CD8-positive, alpha-beta memory T cell (primary cell): ENCODE measurements at regions not wholly inside any gene's neighbourhood (a gene's known extent, or its start where the extent isn't known, plus 50 kb on each side); places are given as distances from the start of the nearest gene placed in this dataset.

ENCODE experiments used
- CTCF ChIA-PET: fragments of 350-600 bp; sonication (Branson Sonifier 250); formaldehyde crosslinking; loops from one replicate; lab custom pipeline; 2021; ENCODE audit warnings: antibody characterized with exemption; lab: Charles Lee
- POLR2A ChIA-PET: fragments of 350-600 bp; sonication (Branson Sonifier 250); formaldehyde crosslinking; loops from one replicate; lab custom pipeline; 2021; ENCODE audit warnings: antibody characterized with exemption; lab: Charles Lee
- DNase-seq, 5 donors: peaks; one replicate each; pipeline versions ENCODE4 v3.0.0 to v3.0.0-alpha.2; 2020 to 2022; ENCODE audit warnings: mixed read lengths in 1 of 5
- H3K27ac ChIP-seq: one replicate; pipeline ENCODE4 v1.7.0; 2013; ENCODE audit warnings: low read depth, mild to moderate bottlenecking, low read length, moderate library complexity
- H3K27me3 ChIP-seq: 2 replicates; pipeline ENCODE4 v1.7.0; 2013; ENCODE audit warnings: low read length, mild to moderate bottlenecking; ENCODE audit not compliant: insufficient read depth, poor library complexity, severe bottlenecking
- H3K36me3 ChIP-seq: 2 replicates; pipeline ENCODE4 v1.7.0; 2013; ENCODE audit warnings: mild to moderate bottlenecking, low read length, moderate library complexity; ENCODE audit not compliant: insufficient read depth
- H3K4me1 ChIP-seq: 2 replicates; pipeline ENCODE4 v1.7.0; 2013; ENCODE audit warnings: mild to moderate bottlenecking, low read length, moderate library complexity; ENCODE audit not compliant: insufficient read depth
- H3K4me3 ChIP-seq: 2 replicates; pipeline ENCODE4 v1.7.0; 2013; ENCODE audit warnings: mild to moderate bottlenecking, low read length
- H3K9me3 ChIP-seq: 2 replicates; pipeline ENCODE4 v1.7.0; 2013; ENCODE audit warnings: mild to moderate bottlenecking, low read length
- H3K27ac Mint-ChIP-seq, 8 donors: one replicate each; pipeline ENCODE4 v1.8.0; 2020 to 2021; ENCODE audit warnings: mixed read lengths in 8 of 8, mild to moderate bottlenecking in 6 of 8, inconsistent platforms in 3 of 8, moderate library complexity in 3 of 8
- H3K27me3 Mint-ChIP-seq, 2 donors: one replicate each; pipeline ENCODE4 v1.8.0; 2020 to 2021; ENCODE audit warnings: mixed read lengths in 2 of 2, mild to moderate bottlenecking in 1 of 2, moderate library complexity in 1 of 2
- H3K36me3 Mint-ChIP-seq, 3 donors: one replicate each; pipeline ENCODE4 v1.8.0; 2020 to 2021; ENCODE audit warnings: mixed read lengths in 3 of 3, inconsistent platforms in 1 of 3, mild to moderate bottlenecking in 1 of 3
- H3K4me1 Mint-ChIP-seq, 3 donors: one replicate each; pipeline ENCODE4 v1.8.0; 2020 to 2021; ENCODE audit warnings: mixed read lengths in 3 of 3, inconsistent platforms in 1 of 3, mild to moderate bottlenecking in 1 of 3
- H3K4me3 Mint-ChIP-seq, 7 donors: one replicate each; pipeline ENCODE4 v1.8.0; 2020 to 2021; ENCODE audit warnings: mixed read lengths in 7 of 7, mild to moderate bottlenecking in 6 of 7, moderate library complexity in 4 of 7, inconsistent platforms in 2 of 7
- H3K9me3 Mint-ChIP-seq, 5 donors: one replicate each; pipeline ENCODE4 v1.8.0; 2020 to 2022; ENCODE audit warnings: mixed read lengths in 5 of 5, mild to moderate bottlenecking in 3 of 5, moderate library complexity in 2 of 5, inconsistent platforms in 1 of 5

DNA sequence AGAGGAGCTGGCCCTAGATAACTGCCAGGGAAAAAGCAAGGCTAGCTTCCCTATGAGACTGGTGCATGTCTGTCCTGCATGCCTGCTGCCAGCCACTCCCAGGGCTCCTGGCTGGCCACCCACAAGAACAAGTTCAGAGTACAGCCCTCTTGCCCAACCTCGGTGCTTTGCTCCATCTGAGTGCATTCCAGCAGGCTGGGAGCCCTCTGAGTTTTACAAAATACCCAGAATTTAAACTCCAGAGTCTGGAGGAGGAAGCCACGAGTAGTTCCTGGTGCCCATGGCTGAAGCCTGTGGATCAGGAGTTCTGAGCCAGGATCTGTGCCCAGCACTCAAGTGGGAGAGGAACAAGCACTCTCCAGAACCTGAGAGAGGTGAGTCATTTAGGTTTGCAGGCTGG, 111.6 kb downstream of the MAGEE2 start:
- CTCF ChIA-PET = no interaction called here
- H3K27ac Mint-ChIP-seq = no peak overlapping the region
- H3K4me1 ChIP-seq = no peaks in the 10 kb centered on the region
- DNase-seq = no peak
- H3K27me3 ChIP-seq = no peaks in the 10 kb centered on the region
- H3K27ac ChIP-seq = no peak overlapping the region
- no peak overlapping the region for H3K4me3 ChIP-seq
- peaks cover 0 to 8% of the 10 kb centered on the region in 2 donors for H3K27me3 Mint-ChIP-seq
- no peaks in the 10 kb centered on the region for H3K36me3 ChIP-seq
- POLR2A ChIA-PET = no interaction called here
- H3K4me3 Mint-ChIP-seq = no peak overlapping the region
- H3K4me1 Mint-ChIP-seq = no peaks in the 10 kb centered on the region
- no peaks in the 10 kb centered on the region for H3K9me3 Mint-ChIP-seq
- H3K9me3 ChIP-seq = no peaks in the 10 kb centered on the region
- no peaks in the 10 kb centered on the region for H3K36me3 Mint-ChIP-seq

DNA sequence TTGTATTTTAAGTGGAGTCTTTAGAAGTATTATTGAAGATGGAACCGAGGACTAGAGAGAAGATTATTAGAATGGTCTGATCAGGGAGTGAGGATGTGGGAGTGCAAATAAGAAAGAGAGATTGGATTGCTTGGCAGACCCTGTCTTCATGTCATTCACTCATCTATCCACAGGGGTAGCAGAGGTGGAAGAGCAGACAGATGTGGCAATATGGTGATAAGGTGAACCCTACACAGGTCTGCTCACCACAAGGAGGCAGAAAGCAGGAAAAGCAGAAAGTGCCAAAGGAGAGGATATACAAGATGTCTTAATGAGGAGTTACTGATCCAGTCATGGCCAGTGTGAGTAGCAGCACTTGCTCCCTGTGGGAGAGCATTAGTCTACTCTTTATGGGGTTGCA, 129.4 kb downstream of the MAGEE2 start:
- H3K27ac Mint-ChIP-seq = no peak overlapping the region
- CTCF ChIA-PET = no interaction called here
- H3K4me1 Mint-ChIP-seq = no peaks in the 10 kb centered on the region
- no peaks in the 10 kb centered on the region for H3K36me3 ChIP-seq
- peaks cover 0 to 7% of the 10 kb centered on the region in 2 donors for H3K27me3 Mint-ChIP-seq
- no peak overlapping the region for H3K4me3 Mint-ChIP-seq
- no peak for DNase-seq
- H3K27me3 ChIP-seq = no peaks in the 10 kb centered on the region
- H3K36me3 Mint-ChIP-seq = no peaks in the 10 kb centered on the region
- no peaks in the 10 kb centered on the region for H3K4me1 ChIP-seq
- peaks cover 0 to 5% (median 0%) of the 10 kb centered on the region in 5 donors for H3K9me3 Mint-ChIP-seq
- no peak overlapping the region for H3K4me3 ChIP-seq
- POLR2A ChIA-PET = no interaction called here
- H3K9me3 ChIP-seq = no peaks in the 10 kb centered on the region
- no peak overlapping the region for H3K27ac ChIP-seq

DNA sequence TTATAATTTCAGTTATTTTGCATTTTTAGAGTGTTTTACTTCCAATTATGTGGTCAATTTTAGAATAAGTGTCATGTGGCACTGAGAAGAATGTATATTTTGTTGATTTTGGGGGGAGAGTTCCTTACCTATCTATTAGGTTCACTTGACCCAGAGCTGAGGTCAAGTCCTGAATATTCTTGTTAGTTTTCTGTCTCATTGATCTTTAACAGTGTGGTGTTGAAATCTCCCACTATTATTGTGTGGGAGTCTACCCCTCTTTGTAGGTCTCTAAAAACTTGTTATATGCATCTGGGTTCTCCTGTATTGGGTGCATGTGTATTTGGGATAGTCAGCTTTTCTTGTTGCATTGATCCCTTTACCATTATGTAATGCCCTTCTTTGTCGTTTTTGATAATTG, 127.0 kb upstream of the ZDHHC15 start:
- Mint-ChIP-seq H3K4me1 (no peaks in the 10 kb centered on the region), H3K27ac (no peak overlapping the region), H3K36me3 (peaks cover 0 to 3% (median 0%) of the 10 kb centered on the region in 3 donors), H3K4me3 (no peak overlapping the region), H3K27me3 (peaks cover 0 to 7% of the 10 kb centered on the region in 2 donors), H3K9me3 (peaks cover 5 to 20% (median 18%) of the 10 kb centered on the region in 5 donors)
- Histone ChIP-seq H3K27me3 (no peaks in the 10 kb centered on the region), H3K4me1 (no peaks in the 10 kb centered on the region), H3K4me3 (no peak overlapping the region), H3K27ac (no peak overlapping the region), H3K36me3 (no peaks in the 10 kb centered on the region), H3K9me3 (no peaks in the 10 kb centered on the region)
- DNase-seq = no peak
- CTCF ChIA-PET = no interaction called here
- POLR2A ChIA-PET = no interaction called here

DNA sequence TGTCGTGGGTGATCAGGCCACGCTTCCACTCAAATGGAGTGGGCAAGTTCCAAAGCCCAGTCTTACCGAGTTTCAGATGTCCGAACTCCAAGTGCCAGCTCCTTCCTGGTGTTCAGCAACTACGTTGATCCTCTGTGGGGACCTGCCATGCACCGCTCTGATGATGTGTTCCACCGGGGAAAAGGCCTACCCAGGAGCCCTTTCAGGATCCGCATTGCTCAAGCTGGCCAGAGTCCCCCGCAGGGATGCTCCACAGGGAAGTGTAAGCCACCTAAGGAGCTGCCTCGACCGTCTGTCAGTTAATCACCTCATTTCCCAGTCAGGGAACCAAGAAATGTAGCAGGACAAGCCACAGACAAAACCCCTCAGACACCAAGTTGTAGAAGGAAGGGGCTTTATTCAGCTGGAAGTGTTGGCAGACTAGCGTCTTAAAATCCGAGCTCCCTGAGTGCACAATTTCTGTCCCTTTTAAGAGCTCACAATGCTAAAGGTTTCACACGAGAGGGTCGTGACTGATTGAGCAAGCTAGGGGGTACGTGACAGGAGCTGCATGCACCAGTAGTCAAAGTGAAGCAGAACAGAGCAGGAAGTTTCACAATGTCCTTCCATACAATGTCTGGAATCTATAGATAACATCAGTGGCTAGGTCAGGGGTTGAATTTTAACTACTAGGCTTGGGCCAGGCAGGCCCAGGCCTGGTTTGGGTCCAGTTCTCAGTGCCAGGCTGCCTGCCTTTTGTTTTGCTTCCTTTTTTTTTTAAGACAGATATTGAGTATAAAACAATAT, 126.2 kb upstream of the ZDHHC15 start:
- H3K9me3 ChIP-seq = no peaks in the 10 kb centered on the region
- ChIA-PET POLR2A (no interaction called here), CTCF (no interaction called here)
- no peak overlapping the region for H3K4me3 ChIP-seq
- DNase-seq = no peak
- Mint-ChIP-seq H3K4me3 (no peak overlapping the region), H3K27me3 (peaks cover 0 to 7% of the 10 kb centered on the region in 2 donors), H3K4me1 (no peaks in the 10 kb centered on the region), H3K9me3 (peaks cover 5 to 23% (median 19%) of the 10 kb centered on the region in 5 donors), H3K36me3 (peaks cover 0 to 3% (median 0%) of the 10 kb centered on the region in 3 donors), H3K27ac (no peak overlapping the region)
- H3K27me3 ChIP-seq = no peaks in the 10 kb centered on the region
- no peaks in the 10 kb centered on the region for H3K4me1 ChIP-seq
- no peaks in the 10 kb centered on the region for H3K36me3 ChIP-seq
- no peak overlapping the region for H3K27ac ChIP-seq

DNA sequence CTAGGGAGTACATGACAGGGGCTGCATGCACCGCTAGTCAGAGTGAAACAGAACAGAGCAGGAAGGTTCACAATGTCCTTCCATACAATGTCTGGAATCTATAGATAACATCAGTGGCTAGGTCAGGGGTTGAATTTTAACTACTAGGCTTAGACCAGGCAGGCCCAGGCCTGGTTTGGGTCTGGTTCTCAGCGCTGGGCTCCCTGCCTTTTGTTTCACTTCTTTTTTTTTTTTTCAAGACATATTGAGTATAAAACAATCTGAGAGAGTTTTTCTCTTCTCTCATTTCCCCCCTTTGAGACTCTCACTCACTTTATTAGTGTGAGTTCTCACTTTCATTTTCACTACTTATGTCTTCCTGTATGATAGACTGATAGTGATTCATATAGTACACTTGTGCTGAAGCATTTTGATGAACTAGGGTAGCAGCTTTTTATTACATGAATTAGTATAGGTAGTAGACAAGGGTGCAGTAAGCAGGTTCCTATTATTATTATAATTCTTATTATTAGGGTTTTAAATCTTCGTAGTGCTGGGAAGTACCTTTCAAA, 120.0 kb upstream of the ZDHHC15 start:
- H3K27me3 ChIP-seq = no peaks in the 10 kb centered on the region

DNA sequence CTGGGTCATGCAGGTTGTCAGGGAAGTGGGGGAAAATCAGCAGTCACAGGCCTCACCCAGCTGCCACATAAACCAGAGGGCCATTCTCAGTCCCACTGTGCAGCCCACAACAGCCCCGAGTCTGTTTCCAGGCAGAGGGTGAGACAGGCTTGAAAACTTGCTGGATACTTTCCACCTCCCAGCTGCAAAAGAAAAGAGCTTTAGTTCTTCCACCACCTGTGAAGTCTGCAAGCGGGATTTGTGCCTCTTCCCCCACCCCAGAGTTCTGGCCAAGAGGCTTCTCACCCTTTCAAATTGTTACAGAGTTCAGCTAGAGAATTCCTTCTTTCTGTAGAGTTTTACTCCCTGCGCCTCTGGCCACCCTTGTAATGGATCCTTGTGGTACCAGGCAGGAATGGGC, 115.5 kb upstream of the ZDHHC15 start:
- H3K4me1 Mint-ChIP-seq = no peaks in the 10 kb centered on the region

More for the DNA sequence above, 120.0 kb upstream of the ZDHHC15 start:
- H3K36me3 ChIP-seq = no peaks in the 10 kb centered on the region
- H3K27ac ChIP-seq = no peak overlapping the region
- DNase-seq = no peak
- Mint-ChIP-seq H3K27ac (no peak overlapping the region), H3K4me1 (no peaks in the 10 kb centered on the region), H3K9me3 (peaks cover 0 to 23% (median 13%) of the 10 kb centered on the region in 5 donors), H3K4me3 (no peak overlapping the region), H3K27me3 (peaks cover 0 to 11% of the 10 kb centered on the region in 2 donors), H3K36me3 (no peaks in the 10 kb centered on the region)
- H3K9me3 ChIP-seq = no peaks in the 10 kb centered on the region
- ChIA-PET CTCF (no interaction called here), POLR2A (no interaction called here)
- no peak overlapping the region for H3K4me3 ChIP-seq
- H3K4me1 ChIP-seq = no peaks in the 10 kb centered on the region

DNA sequence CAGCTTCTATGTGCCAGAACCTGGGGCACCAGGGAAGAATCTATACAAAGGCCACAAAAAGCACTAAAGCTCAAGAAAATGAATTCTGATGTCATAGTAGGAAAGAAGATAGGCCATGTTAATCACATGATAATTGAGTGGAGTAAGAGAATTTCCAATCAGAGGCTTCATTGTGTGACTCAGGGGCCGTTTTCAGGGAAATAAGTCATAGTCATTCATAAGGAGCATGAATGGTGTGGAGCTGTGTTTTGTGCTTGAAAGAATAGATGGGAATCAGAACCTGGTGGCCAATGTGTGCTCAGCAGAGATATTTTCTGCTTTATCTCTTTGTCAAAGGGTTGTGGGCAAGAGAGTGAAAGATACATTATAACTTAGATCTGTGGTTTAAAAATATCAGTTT, 102.4 kb upstream of the ZDHHC15 start:
- Mint-ChIP-seq H3K36me3 (no peaks in the 10 kb centered on the region), H3K4me1 (no peaks in the 10 kb centered on the region), H3K4me3 (no peak overlapping the region), H3K27me3 (peaks cover 0 to 3% of the 10 kb centered on the region in 2 donors), H3K9me3 (peaks cover 0 to 3% (median 0%) of the 10 kb centered on the region in 5 donors), H3K27ac (no peak overlapping the region)
- Histone ChIP-seq H3K9me3 (no peaks in the 10 kb centered on the region), H3K36me3 (no peaks in the 10 kb centered on the region), H3K27me3 (no peaks in the 10 kb centered on the region), H3K4me1 (no peaks in the 10 kb centered on the region), H3K27ac (no peak overlapping the region), H3K4me3 (no peak overlapping the region)
- DNase-seq = no peak
- ChIA-PET CTCF (no interaction called here), POLR2A (no interaction called here)

More for the DNA sequence above, 115.5 kb upstream of the ZDHHC15 start:
- Mint-ChIP-seq H3K36me3 (no peaks in the 10 kb centered on the region), H3K27me3 (peaks cover 0 to 20% of the 10 kb centered on the region in 2 donors), H3K4me3 (no peak overlapping the region), H3K9me3 (peaks cover 0 to 20% (median 9%) of the 10 kb centered on the region in 5 donors), H3K27ac (no peak overlapping the region)
- Histone ChIP-seq H3K27ac (no peak overlapping the region), H3K4me3 (no peak overlapping the region), H3K4me1 (no peaks in the 10 kb centered on the region), H3K27me3 (no peaks in the 10 kb centered on the region), H3K36me3 (no peaks in the 10 kb centered on the region), H3K9me3 (no peaks in the 10 kb centered on the region)
- no peak for DNase-seq
- CTCF ChIA-PET = no interaction called here
- POLR2A ChIA-PET = no interaction called here

DNA sequence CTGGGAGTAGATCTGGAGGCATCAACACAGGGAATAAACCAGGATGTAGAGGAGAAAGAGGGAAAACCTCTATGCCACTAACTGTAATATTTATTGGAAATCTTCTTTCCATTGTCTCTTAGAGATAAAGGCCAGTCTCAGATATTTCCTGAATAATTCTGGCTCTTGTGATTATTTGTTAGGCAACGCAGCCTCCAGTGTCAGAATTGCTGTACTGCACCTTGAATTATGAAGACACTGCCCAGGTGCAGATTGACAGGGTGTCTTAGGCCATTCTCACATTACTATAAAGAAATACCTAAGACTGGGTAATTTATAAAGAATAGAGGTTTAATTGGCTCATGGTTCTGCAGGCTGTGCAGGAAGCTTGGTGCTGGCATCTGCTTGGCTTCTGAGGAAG, 100.7 kb upstream of the ZDHHC15 start:
- DNase-seq = no peak
- Mint-ChIP-seq H3K4me1 (no peaks in the 10 kb centered on the region), H3K36me3 (no peaks in the 10 kb centered on the region), H3K27ac (no peak overlapping the region), H3K27me3 (peaks cover 0 to 3% of the 10 kb centered on the region in 2 donors), H3K4me3 (no peak overlapping the region), H3K9me3 (peaks cover 0 to 3% (median 0%) of the 10 kb centered on the region in 5 donors)
- no peaks in the 10 kb centered on the region for H3K27me3 ChIP-seq
- no peak overlapping the region for H3K4me3 ChIP-seq
- no peaks in the 10 kb centered on the region for H3K4me1 ChIP-seq
- H3K9me3 ChIP-seq = no peaks in the 10 kb centered on the region
- no peak overlapping the region for H3K27ac ChIP-seq
- POLR2A ChIA-PET = no interaction called here
- CTCF ChIA-PET = no interaction called here
- no peaks in the 10 kb centered on the region for H3K36me3 ChIP-seq
